ENCODE measurements at regions not wholly inside any gene's neighbourhood (a gene's known extent, or its start where the extent isn't known, plus 50 kb on each side); places are given as distances from the start of the nearest gene placed in this dataset.

DNA sequence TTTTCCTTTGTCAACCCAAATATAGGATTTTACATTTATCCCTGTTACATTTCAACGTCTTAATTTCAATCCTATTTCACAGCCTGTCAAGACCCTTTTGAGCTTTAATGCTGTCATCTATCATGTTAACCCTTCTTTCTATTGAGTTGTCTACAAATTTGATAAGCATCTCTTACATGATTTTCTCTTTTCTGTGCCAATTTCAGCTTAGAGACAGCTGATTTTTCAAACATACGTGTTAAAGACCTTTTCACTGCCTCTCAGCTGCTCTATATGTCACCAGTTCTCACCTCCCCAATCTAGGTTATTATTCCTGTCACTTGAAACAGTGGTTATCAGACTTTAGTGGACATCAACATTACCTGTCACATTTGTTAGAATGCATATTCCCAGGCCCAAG lies 181.3 kb downstream of the GXYLT1 start:
- Histone ChIP-seq H3K27ac (no peak overlapping the region), H3K27me3 (no peaks in the 10 kb centered on the region), H3K36me3 (no peaks in the 10 kb centered on the region), H3K9me3 (no peaks in the 10 kb centered on the region), H3K4me3 (no peak overlapping the region), H3K4me1 (peaks cover 0 to 4% of the 10 kb centered on the region in 2 donors)
- ATAC-seq (no peak), DNase-seq (no peak)
- no peak for TF ChIP-seq POLR2A (IDR thresholded peaks at IDR 0.05)
- TF ChIP-seq, protein P1, sequence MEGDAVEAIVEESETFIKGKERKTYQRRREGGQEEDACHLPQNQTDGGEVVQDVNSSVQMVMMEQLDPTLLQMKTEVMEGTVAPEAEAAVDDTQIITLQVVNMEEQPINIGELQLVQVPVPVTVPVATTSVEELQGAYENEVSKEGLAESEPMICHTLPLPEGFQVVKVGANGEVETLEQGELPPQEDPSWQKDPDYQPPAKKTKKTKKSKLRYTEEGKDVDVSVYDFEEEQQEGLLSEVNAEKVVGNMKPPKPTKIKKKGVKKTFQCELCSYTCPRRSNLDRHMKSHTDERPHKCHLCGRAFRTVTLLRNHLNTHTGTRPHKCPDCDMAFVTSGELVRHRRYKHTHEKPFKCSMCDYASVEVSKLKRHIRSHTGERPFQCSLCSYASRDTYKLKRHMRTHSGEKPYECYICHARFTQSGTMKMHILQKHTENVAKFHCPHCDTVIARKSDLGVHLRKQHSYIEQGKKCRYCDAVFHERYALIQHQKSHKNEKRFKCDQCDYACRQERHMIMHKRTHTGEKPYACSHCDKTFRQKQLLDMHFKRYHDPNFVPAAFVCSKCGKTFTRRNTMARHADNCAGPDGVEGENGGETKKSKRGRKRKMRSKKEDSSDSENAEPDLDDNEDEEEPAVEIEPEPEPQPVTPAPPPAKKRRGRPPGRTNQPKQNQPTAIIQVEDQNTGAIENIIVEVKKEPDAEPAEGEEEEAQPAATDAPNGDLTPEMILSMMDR (IDR thresholded peaks at IDR 0.05 in 4 of 5, conservative IDR thresholded peaks at IDR 0.05 in 1 of 5) = no peak
- intact Hi-C loops (cut with DNase I; ENCODE audit: low total_unique reads) (no loop called here), in situ Hi-C loops (cut with MboI; ENCODE audit: low sequenced_read_pairs in 4 of 4) (no loop called here)

DNA sequence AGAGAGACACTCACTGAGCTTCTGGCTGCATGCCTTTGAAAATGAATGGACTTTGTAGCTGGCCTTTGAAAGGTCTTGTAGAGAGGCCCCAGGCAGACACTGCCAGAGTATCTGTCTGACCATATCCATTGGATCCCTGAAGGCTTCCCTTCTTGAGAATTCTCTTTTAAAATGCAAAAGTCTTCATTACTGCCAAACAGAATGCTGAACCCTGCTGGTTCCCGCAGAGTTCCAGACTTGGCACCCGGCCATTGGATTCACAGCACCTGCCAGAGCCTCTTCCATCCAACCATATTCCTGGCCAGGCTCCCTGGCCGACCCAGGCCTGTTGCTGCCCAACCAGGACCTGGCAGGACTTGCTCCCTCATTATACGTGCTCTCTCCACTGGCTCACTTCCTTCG lies 182.5 kb downstream of the GXYLT1 start:
- Histone ChIP-seq H3K27ac (no peak overlapping the region), H3K4me3 (no peak overlapping the region), H3K36me3 (no peaks in the 10 kb centered on the region), H3K27me3 (no peaks in the 10 kb centered on the region), H3K9me3 (no peaks in the 10 kb centered on the region), H3K4me1 (peaks cover 0 to 4% of the 10 kb centered on the region in 2 donors)
- TF ChIP-seq, protein P1 (IDR thresholded peaks at IDR 0.05 in 4 of 5, conservative IDR thresholded peaks at IDR 0.05 in 1 of 5) = no peak
- no peak for TF ChIP-seq POLR2A (IDR thresholded peaks at IDR 0.05)
- ATAC-seq (no peak), DNase-seq (peak in 1 of 2 donors; percentile 17)
- in situ Hi-C loops (cut with MboI; ENCODE audit: low sequenced_read_pairs in 4 of 4) = no loop called here
- intact Hi-C loops (cut with DNase I; ENCODE audit: low total_unique reads) = no loop called here

DNA sequence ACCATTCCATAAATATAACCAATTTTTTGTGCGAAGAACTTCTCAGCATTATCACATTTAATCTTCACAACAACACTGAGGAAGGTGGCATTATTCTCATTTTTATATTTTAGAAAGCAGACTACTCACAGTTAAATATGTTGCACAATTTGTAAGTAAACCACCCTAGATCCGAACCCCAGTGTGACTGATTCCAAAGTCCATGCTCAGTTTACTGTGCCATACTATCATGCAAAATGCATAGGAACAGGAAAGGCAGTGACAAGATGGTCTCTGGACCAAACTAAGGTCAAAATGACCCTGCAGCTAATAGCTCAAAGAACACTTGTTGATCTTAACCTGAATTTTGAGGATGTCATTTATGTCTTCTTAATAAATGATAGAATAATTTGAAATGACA lies 185.4 kb downstream of the GXYLT1 start:
- H3K36me3 ChIP-seq = no peaks in the 10 kb centered on the region
- no peak for DNase-seq
- TF ChIP-seq POLR2A (IDR thresholded peaks at IDR 0.05) = no peak
- TF ChIP-seq, protein P1 (IDR thresholded peaks at IDR 0.05 in 4 of 5, conservative IDR thresholded peaks at IDR 0.05 in 1 of 5) = no peak
- no peak overlapping the region for H3K4me3 ChIP-seq
- H3K27ac ChIP-seq = no peak overlapping the region
- intact Hi-C loops (cut with DNase I; ENCODE audit: low total_unique reads) (no loop called here), in situ Hi-C loops (cut with MboI; ENCODE audit: low sequenced_read_pairs in 4 of 4) (no loop called here)
- H3K9me3 ChIP-seq = no peaks in the 10 kb centered on the region
- peaks cover 7 to 16% of the 10 kb centered on the region in 2 donors for H3K4me1 ChIP-seq
- no peak for ATAC-seq
- no peaks in the 10 kb centered on the region for H3K27me3 ChIP-seq

DNA sequence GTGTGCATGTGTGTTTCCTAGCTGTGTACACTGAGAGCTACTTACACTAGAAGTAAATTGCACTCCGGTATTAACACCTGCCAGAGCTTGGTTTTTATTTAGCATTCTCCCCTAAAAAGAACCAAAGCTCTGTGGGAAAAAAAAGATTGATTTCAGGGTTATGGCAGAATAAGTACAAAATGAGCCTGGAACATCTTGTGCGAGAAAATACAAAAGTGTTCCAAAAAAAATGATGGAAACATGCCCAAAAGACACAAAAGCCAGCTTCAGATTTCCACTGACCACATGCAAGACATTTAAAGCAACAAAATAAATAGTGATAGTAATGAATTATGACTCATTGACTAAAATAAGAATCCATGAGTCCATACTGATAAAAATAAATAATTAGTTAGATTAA lies 188.3 kb downstream of the GXYLT1 start:
- no peaks in the 10 kb centered on the region for H3K9me3 ChIP-seq
- H3K4me3 ChIP-seq = no peak overlapping the region
- intact Hi-C loops (cut with DNase I; ENCODE audit: low total_unique reads) = no loop called here
- DNase-seq (no peak), ATAC-seq (peak in 1 of 2 donors; percentile 54)
- in situ Hi-C loops (cut with MboI; ENCODE audit: low sequenced_read_pairs in 4 of 4) = no loop called here
- peak overlapping the region in 1 of 4 donors; percentile 15 for H3K27ac ChIP-seq
- TF ChIP-seq, protein P1 (IDR thresholded peaks at IDR 0.05 in 4 of 5, conservative IDR thresholded peaks at IDR 0.05 in 1 of 5) = no peak
- no peak for TF ChIP-seq POLR2A (IDR thresholded peaks at IDR 0.05)
- H3K4me1 ChIP-seq = peaks cover 7 to 12% of the 10 kb centered on the region in 2 donors
- H3K27me3 ChIP-seq = no peaks in the 10 kb centered on the region
- no peaks in the 10 kb centered on the region for H3K36me3 ChIP-seq

DNA sequence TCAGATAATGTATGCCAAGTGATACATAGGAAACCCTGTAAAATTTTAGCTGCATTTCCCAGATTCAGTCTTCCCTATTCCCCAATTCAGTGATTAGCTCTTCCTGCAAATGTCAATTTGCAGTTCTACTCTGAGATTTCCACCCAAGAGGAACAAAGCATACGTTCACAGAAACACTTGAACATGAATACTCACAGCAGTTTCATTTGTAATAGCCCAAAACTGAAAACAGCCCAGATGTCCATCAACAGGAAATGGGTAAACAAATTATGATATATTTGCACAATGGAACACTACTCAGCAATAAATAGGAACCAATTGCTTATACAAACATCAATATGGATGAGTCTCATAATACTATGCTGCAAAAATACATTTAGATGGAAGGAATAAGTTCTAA lies 194.2 kb downstream of the GXYLT1 start:
- H3K4me1 ChIP-seq = no peaks in the 10 kb centered on the region
- intact Hi-C loops (cut with DNase I; ENCODE audit: low total_unique reads) = no loop called here
- no peak for DNase-seq
- no peaks in the 10 kb centered on the region for H3K36me3 ChIP-seq
- H3K27me3 ChIP-seq = no peaks in the 10 kb centered on the region
- no peak overlapping the region for H3K27ac ChIP-seq
- peaks cover 0 to 13% (median 0%) of the 10 kb centered on the region in 3 donors for H3K9me3 ChIP-seq
- ATAC-seq = no peak
- H3K4me3 ChIP-seq = no peak overlapping the region
- no peak for TF ChIP-seq POLR2A (IDR thresholded peaks at IDR 0.05)
- in situ Hi-C loops (cut with MboI; ENCODE audit: low sequenced_read_pairs in 4 of 4) = no loop called here

Data from gastrocnemius medialis (tissue), 4 donors.